Astrocyte of the spinal cord (primary cell): ENCODE measurements at regions not wholly inside any gene's neighbourhood (a gene's known extent, or its start where the extent isn't known, plus 50 kb on each side); places are given as distances from the start of the nearest gene placed in this dataset.
"Not testable (repeated sequence)": the region's sequence is repeated elsewhere in the genome, so short reads cannot be mapped to it uniquely, and the experiment has no call there.

ENCODE experiments used
- DNase-seq: peaks from one replicate; pipeline ENCODE4 v3.0.0; 2011; ENCODE audit warnings: low read depth, low spot score
- H3K4me3 ChIP-seq: 2 replicates; pipeline ENCODE4 v1.5.1; 2011; ENCODE audit warnings: low read depth, mild to moderate bottlenecking, low read length, moderate library complexity
- in situ Hi-C: cut with HindIII; loops from 2 replicates; pipeline ENCODE4 v1.10.0; 2017; ENCODE audit warnings: low sequenced_read_pairs
- TF ChIP-seq, protein P1 (sequence below): IDR thresholded peaks from 2 replicates; pipeline ENCODE4 v1.5.1; 2012; ENCODE audit warnings: low read depth, mild to moderate bottlenecking, low read length, inconsistent platforms

GRCh38 chr13:47892374-47892773, 108.7 kb downstream of the SUCLA2 start:
- in situ Hi-C loops, result no loop called here

GRCh38 chr13:47890146-47890814, 110.8 kb downstream of the SUCLA2 start:
- no peak for DNase-seq
- in situ Hi-C loops, result no loop called here
- TF ChIP-seq, protein P1, sequence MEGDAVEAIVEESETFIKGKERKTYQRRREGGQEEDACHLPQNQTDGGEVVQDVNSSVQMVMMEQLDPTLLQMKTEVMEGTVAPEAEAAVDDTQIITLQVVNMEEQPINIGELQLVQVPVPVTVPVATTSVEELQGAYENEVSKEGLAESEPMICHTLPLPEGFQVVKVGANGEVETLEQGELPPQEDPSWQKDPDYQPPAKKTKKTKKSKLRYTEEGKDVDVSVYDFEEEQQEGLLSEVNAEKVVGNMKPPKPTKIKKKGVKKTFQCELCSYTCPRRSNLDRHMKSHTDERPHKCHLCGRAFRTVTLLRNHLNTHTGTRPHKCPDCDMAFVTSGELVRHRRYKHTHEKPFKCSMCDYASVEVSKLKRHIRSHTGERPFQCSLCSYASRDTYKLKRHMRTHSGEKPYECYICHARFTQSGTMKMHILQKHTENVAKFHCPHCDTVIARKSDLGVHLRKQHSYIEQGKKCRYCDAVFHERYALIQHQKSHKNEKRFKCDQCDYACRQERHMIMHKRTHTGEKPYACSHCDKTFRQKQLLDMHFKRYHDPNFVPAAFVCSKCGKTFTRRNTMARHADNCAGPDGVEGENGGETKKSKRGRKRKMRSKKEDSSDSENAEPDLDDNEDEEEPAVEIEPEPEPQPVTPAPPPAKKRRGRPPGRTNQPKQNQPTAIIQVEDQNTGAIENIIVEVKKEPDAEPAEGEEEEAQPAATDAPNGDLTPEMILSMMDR, result no peak
- H3K4me3 ChIP-seq, result no peak overlapping the region

More at GRCh38 chr13:47892374-47892773, 108.7 kb downstream of the SUCLA2 start:
- no peak overlapping the region for H3K4me3 ChIP-seq
- no peak for DNase-seq
- TF ChIP-seq, protein P1, result no peak

DNA sequence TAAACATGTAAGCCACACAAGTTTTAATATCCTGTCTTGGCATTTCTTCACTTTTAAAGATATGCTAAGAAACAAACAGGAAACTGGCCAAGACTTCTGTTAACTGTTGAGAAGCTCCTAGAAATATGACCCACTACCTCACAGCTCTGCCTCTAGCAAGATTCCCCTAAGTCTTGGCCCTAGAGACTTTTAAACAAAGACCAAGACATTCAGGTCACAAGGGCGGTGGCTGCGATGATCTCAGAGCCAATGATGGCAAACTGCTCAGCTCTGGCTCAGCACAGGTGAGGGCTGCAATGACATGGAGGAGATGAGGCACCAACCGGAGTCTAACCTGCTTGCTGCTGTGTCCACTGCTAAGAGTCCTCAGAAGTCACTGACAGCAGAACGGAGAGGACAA, 114.8 kb downstream of the SUCLA2 start:
- TF ChIP-seq, protein P1, result no peak
- H3K4me3 ChIP-seq, result no peak overlapping the region
- in situ Hi-C loops, result no loop called here
- no peak for DNase-seq

GRCh38 chr13:47875201-47875600, 125.9 kb downstream of the SUCLA2 start:
- in situ Hi-C loops, result no loop called here
- no peak for DNase-seq
- no peak overlapping the region for H3K4me3 ChIP-seq
- TF ChIP-seq, protein P1, result no peak

DNA sequence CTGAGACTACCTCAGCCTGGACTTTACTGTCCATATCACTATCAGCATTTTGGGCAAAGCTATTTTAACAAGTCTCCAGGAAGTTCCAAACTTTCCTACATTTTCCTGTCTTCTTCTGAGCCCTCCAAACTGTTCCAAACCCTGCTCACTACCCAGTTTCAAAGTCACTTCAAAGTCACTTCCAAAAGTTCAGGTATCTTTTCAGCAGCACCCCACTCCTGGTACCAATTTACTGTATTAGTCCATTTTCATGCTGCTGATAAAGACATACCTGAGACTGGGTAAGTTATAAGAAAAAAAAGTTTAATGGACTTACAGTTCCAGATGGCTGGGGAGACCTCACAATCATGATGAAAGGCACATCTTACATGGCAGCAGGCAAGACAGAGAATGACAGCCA, 127.1 kb downstream of the SUCLA2 start:
- DNase-seq, H3K4me3 ChIP-seq, in situ Hi-C loops: not testable (repeated sequence)

- in situ Hi-C loops, DNase-seq, H3K4me3 ChIP-seq: not testable (repeated sequence)
Observed at GRCh38 chr13:47873319-47873718, 127.8 kb downstream of the SUCLA2 start.

DNA sequence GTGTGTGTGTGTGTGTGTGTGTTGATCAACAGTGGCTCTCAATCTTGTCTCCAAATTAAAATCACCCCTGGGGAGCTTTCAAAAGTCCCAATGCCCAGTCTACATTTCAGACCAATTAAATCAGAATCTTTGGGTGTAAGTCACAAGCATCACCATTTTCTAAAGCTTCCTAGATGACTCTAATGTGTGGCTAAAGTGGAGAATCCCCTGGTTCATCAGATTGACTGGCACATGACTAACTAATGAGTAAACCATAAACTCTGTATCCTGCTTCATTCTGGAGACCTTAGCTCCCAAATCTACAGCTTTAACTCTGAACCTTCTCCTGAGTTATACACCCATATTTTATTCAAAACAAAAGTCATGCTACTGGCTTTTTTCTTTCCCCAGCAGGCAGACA, 131.3 kb downstream of the SUCLA2 start:
- in situ Hi-C loops, result no loop called here
- TF ChIP-seq, protein P1, result no peak
- DNase-seq, result no peak
- no peak overlapping the region for H3K4me3 ChIP-seq

DNA sequence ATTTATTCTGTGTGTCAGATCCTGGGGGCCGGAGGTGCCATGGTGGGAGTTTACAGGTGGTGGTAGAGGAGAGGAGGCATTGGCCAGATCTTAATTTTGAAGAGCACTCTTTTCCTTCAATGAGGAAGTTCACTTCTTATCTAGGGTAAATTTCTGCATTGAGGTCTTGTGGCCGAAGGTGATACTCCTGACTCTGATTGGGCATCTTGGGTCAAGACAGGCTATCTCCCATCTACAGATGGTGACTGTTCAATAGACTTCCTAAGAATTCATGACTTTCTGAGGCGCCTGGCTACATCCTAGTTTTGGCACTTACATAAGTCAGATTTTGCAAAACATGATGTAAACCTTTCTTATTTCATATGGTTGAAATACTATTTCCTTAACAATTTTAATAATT, 135.2 kb downstream of the SUCLA2 start:
- in situ Hi-C loops, result no loop called here
- TF ChIP-seq, protein P1, result no peak
- H3K4me3 ChIP-seq, result no peak overlapping the region
- no peak for DNase-seq
